Astrocyte of the spinal cord (primary cell): ENCODE measurements at regions not wholly inside any gene's neighbourhood (a gene's known extent, or its start where the extent isn't known, plus 50 kb on each side); places are given as distances from the start of the nearest gene placed in this dataset.

Source experiments
- DNase-seq: peaks from one replicate; pipeline ENCODE4 v3.0.0; 2011; ENCODE audit warnings: low read depth, low spot score
- H3K4me3 ChIP-seq: 2 replicates; pipeline ENCODE4 v1.5.1; 2011; ENCODE audit warnings: low read depth, mild to moderate bottlenecking, low read length, moderate library complexity
- in situ Hi-C: cut with HindIII; loops from 2 replicates; pipeline ENCODE4 v1.10.0; 2017; ENCODE audit warnings: low sequenced_read_pairs
- TF ChIP-seq, protein P1 (sequence below): IDR thresholded peaks from 2 replicates; pipeline ENCODE4 v1.5.1; 2012; ENCODE audit warnings: low read depth, mild to moderate bottlenecking, low read length, inconsistent platforms

DNA sequence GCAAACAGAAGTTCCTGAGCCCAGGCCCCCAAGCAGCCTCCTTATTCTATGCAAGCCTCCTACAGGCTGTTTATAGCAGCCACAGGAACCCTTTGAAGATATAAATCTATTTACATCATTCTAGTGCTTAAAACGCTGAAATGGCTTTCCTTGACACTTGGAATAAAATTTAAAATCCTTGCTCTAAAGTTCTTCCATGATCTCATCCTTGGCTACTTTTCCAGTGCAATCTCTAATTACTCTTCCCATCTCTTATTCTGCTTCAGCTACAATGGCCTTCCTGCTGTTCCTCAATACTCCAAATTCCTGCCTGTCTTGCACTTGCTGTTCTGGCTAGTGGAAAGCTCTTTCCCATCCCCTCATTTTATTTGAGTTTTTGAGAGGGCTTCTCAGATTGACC lies 634.2 kb upstream of the NR3C2 start:
- H3K4me3 ChIP-seq, result no peak overlapping the region
- no peak for DNase-seq
- in situ Hi-C loops, result no loop called here
- TF ChIP-seq, protein P1, sequence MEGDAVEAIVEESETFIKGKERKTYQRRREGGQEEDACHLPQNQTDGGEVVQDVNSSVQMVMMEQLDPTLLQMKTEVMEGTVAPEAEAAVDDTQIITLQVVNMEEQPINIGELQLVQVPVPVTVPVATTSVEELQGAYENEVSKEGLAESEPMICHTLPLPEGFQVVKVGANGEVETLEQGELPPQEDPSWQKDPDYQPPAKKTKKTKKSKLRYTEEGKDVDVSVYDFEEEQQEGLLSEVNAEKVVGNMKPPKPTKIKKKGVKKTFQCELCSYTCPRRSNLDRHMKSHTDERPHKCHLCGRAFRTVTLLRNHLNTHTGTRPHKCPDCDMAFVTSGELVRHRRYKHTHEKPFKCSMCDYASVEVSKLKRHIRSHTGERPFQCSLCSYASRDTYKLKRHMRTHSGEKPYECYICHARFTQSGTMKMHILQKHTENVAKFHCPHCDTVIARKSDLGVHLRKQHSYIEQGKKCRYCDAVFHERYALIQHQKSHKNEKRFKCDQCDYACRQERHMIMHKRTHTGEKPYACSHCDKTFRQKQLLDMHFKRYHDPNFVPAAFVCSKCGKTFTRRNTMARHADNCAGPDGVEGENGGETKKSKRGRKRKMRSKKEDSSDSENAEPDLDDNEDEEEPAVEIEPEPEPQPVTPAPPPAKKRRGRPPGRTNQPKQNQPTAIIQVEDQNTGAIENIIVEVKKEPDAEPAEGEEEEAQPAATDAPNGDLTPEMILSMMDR, result no peak

DNA sequence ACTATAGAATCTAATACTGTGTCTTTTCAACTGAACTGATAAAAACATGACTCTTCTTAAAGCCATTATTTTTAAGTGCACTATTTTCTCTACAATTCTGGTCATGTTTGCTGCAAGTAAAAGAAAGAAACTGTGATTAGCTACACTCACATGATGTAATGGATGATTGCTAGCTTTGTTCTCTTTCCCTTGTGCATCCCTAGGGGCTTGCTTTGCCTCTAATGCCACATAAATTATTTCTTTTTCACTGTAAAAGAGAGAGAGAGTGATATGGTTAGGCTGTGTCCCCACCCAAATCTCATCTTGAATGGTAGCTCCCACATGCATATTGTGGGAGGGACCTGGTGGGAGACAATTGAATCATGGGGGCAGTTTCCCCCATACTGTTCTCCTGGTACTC lies 630.2 kb upstream of the NR3C2 start:
- TF ChIP-seq, protein P1, result no peak
- no peak for DNase-seq
- H3K4me3 ChIP-seq, result no peak overlapping the region
- in situ Hi-C loops, result no loop called here

DNA sequence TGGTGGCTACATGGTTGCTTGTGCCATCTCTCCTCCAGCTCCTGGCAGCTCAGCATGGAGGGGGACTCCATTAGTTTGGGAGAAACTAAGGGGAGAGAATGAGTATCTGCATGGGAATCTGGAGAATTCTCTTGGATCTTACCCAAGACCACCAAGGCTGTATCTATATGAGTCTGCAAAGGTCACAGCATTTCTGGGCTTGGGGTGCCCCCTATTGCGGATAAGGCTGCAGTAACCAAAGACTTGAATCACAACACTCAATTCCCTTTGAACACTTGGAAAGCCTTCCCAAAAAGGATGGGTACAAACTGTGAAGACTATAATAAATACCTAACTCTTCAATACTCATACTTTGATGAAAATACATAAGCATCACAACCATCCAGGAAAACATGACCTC lies 623.5 kb upstream of the NR3C2 start:
- H3K4me3 ChIP-seq, result no peak overlapping the region
- no peak for DNase-seq
- TF ChIP-seq, protein P1, result no peak
- in situ Hi-C loops, result no loop called here

DNA sequence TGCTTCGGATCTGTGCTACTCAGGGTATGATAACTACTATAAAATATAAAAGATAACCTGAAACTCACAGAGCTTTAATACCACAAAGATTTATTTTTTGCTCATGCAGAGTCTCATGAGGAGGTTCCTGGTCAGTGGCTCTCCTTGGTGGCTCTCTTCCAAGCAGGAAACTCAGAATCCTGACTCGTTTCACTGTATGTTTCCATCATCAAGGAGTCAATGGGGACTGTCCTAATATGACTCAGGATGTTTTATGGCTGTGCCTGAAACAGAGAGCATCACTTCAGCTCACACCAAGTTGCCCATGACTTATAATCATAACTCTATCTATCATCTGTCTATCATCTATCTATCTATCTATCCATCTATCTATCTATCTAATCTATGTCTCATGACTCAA lies 620.8 kb upstream of the NR3C2 start:
- H3K4me3 ChIP-seq, result no peak overlapping the region
- no peak for DNase-seq
- TF ChIP-seq, protein P1, result no peak
- in situ Hi-C loops, result no loop called here

DNA sequence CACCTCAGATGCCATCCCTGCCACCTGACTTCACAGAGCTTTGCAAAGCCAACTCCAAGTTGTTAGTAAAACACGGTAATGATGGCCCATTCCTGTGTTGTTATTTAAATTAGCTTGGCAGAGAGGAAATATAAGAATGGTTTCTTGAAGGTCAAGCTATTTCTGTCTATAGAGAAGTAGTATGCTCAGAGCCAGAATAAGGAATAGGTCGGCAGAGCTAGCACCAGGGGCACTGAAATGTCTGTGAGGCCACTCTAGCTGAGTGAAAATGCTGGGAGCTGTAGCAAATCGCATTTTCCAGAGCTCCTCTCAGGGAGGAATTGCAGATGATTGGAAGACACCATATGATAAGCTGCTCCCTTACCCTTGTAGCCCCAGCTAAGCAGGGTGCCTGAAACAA lies 615.4 kb upstream of the NR3C2 start:
- in situ Hi-C loops, result no loop called here
- TF ChIP-seq, protein P1, result no peak
- no peak for DNase-seq
- no peak overlapping the region for H3K4me3 ChIP-seq

DNA sequence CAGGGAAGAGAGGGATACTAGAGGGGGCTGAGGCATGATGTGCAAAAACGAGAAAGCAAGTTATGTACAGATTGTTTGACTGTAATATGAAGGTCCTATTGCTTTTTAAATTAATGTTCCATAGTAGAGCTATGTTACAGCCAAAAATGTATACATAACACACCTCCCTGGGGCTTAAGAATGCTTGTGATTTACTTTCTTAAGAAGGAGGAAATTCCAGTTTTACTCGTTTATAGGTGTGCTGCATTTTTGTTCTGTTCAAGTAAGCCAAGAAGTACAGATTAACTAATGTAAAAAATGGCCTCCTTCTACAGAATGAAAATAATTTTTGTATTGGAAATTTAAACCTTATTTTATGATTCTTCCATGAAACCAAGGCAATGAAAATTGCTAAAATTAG lies 614.4 kb upstream of the NR3C2 start:
- H3K4me3 ChIP-seq, result no peak overlapping the region
- in situ Hi-C loops, result no loop called here
- DNase-seq, result no peak
- TF ChIP-seq, protein P1, result no peak

DNA sequence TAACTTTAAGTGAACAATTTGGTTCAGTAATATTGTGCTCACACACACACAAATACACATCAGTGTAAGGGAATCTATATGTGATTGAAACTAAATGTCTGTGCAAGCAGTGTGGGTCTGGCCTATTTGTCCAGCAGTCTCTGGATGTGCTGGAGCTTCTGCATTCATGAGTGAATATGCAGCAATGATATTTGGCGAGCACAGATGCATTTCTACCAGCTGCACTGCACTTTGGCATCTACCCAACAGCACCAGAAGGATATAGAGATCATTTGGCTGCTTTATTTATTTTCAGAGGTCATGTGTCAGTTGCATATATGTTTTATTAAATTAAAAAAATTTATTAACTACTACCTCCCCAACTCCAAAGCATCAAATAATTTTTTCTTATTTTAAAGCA lies 613.4 kb upstream of the NR3C2 start:
- no peak overlapping the region for H3K4me3 ChIP-seq
- TF ChIP-seq, protein P1, result no peak
- no peak for DNase-seq
- in situ Hi-C loops, result no loop called here
